ENCODE measurements at regions not wholly inside any gene's neighbourhood (a gene's known extent, or its start where the extent isn't known, plus 50 kb on each side); places are given as distances from the start of the nearest gene placed in this dataset.

- Mint-ChIP-seq H3K27me3 (ENCODE audit: low read depth in 3 of 3) (peaks cover 0 to 3% (median 0%) of the 10 kb centered on the region in 3 donors), H3K4me3 (no peak overlapping the region), H3K27ac (no peak overlapping the region), H3K36me3 (no peaks in the 10 kb centered on the region), H3K9me3 (peaks cover 7 to 21% (median 14%) of the 10 kb centered on the region in 7 donors), H3K4me1 (no peaks in the 10 kb centered on the region)
- no peaks in the 10 kb centered on the region for H3K79me2 ChIP-seq (ENCODE audit: insufficient read depth, low read length)
- no peak overlapping the region for H3K4me3 ChIP-seq (replicated peaks in 1 of 3; ENCODE audit: low read depth in 2 of 3, low read length in 3 of 3)
- intact Hi-C loops (cut with micrococcal nuclease): no loop called here
- H3K9me3 ChIP-seq (replicated peaks in 1 of 2; ENCODE audit: control insufficient read depth in 1 of 2, insufficient read depth in 1 of 2, low read length in 2 of 2): peaks cover 18 to 19% of the 10 kb centered on the region in 2 donors
- H3K4me2 ChIP-seq (replicated peaks; ENCODE audit: extremely low read depth, low read length, poor library complexity, severe bottlenecking): no peak overlapping the region
- no peaks in the 10 kb centered on the region for H3K36me3 ChIP-seq (replicated peaks in 1 of 2; ENCODE audit: control insufficient read depth in 1 of 2, insufficient read depth in 2 of 2, low read length in 2 of 2)
- no peak overlapping the region for H3K9ac ChIP-seq (ENCODE audit: insufficient read depth, low read length, poor library complexity, severe bottlenecking)
- no peak overlapping the region for H2AFZ ChIP-seq (ENCODE audit: insufficient read depth, low read depth, low read length, poor library complexity, severe bottlenecking)
- H4K20me1 ChIP-seq (ENCODE audit: insufficient read depth, low read length): no peaks in the 10 kb centered on the region
- no peaks in the 10 kb centered on the region for H3K27me3 ChIP-seq (ENCODE audit: control insufficient read depth in 2 of 2, insufficient read depth in 2 of 2, low read length in 2 of 2)
- no peak overlapping the region for H3K27ac ChIP-seq (ENCODE audit: low read depth in 1 of 2, low read length in 2 of 2)
- DNase-seq: no peak
- WGBS (ENCODE audit: insufficient coverage): 88% methylated on average over 4 of the region's 12 CpGs
- TF ChIP-seq CTCF (IDR thresholded peaks at IDR 0.05): no peak
- no peaks in the 10 kb centered on the region for H3K4me1 ChIP-seq (ENCODE audit: control insufficient read depth in 1 of 2, insufficient read depth in 2 of 2, low read length in 2 of 2)
Measured at GRCh38 chr15:39013262-39013661, 448.6 kb upstream of the RASGRP1 start.

- WGBS (ENCODE audit: insufficient coverage): no CpG with 5 or more reads among the region's 1 CpG
Measured at GRCh38 chr15:39014682-39015081, 450.1 kb upstream of the RASGRP1 start.

More at GRCh38 chr15:39014682-39015081, 450.1 kb upstream of the RASGRP1 start:
- H3K4me2 ChIP-seq (replicated peaks; ENCODE audit: extremely low read depth, low read length, poor library complexity, severe bottlenecking): no peak overlapping the region
- no peak for DNase-seq
- Mint-ChIP-seq H3K27ac (no peak overlapping the region), H3K9me3 (peaks cover 7 to 21% (median 12%) of the 10 kb centered on the region in 7 donors), H3K4me3 (no peak overlapping the region), H3K36me3 (no peaks in the 10 kb centered on the region), H3K4me1 (no peaks in the 10 kb centered on the region), H3K27me3 (ENCODE audit: low read depth in 3 of 3) (peaks cover 0 to 5% (median 0%) of the 10 kb centered on the region in 3 donors)
- no peaks in the 10 kb centered on the region for H3K4me1 ChIP-seq (ENCODE audit: control insufficient read depth in 1 of 2, insufficient read depth in 2 of 2, low read length in 2 of 2)
- no peaks in the 10 kb centered on the region for H3K36me3 ChIP-seq (replicated peaks in 1 of 2; ENCODE audit: control insufficient read depth in 1 of 2, insufficient read depth in 2 of 2, low read length in 2 of 2)
- H3K9me3 ChIP-seq (replicated peaks in 1 of 2; ENCODE audit: control insufficient read depth in 1 of 2, insufficient read depth in 1 of 2, low read length in 2 of 2): peaks cover 16 to 18% of the 10 kb centered on the region in 2 donors
- H2AFZ ChIP-seq (ENCODE audit: insufficient read depth, low read depth, low read length, poor library complexity, severe bottlenecking): no peak overlapping the region
- no peaks in the 10 kb centered on the region for H3K79me2 ChIP-seq (ENCODE audit: insufficient read depth, low read length)
- no peak for TF ChIP-seq CTCF (IDR thresholded peaks at IDR 0.05)
- intact Hi-C loops (cut with micrococcal nuclease): no loop called here
- no peaks in the 10 kb centered on the region for H4K20me1 ChIP-seq (ENCODE audit: insufficient read depth, low read length)
- no peaks in the 10 kb centered on the region for H3K27me3 ChIP-seq (ENCODE audit: control insufficient read depth in 2 of 2, insufficient read depth in 2 of 2, low read length in 2 of 2)
- no peak overlapping the region for H3K27ac ChIP-seq (ENCODE audit: low read depth in 1 of 2, low read length in 2 of 2)
- H3K4me3 ChIP-seq (replicated peaks in 1 of 3; ENCODE audit: low read depth in 2 of 3, low read length in 3 of 3): no peak overlapping the region
- no peak overlapping the region for H3K9ac ChIP-seq (ENCODE audit: insufficient read depth, low read length, poor library complexity, severe bottlenecking)
